NCI-H345 (cell line): ENCODE measurements at regions not wholly inside any gene's neighbourhood (a gene's known extent, or its start where the extent isn't known, plus 50 kb on each side); places are given as distances from the start of the nearest gene placed in this dataset.

Experiments
- DNase-seq: peaks from one replicate; lab custom pipeline; 2025; lab: John Stamatoyannopoulos, UW

GRCh38 chr12:114740448-114740847, 56.5 kb upstream of the TBX3 start:
- no peak for DNase-seq

GRCh38 chr12:114738460-114739184, 54.6 kb upstream of the TBX3 start:
- DNase-seq, result no peak

- no peak for DNase-seq
These were observed 51.9 kb upstream of the TBX3 start for GRCh38 chr12:114735680-114736374.

- DNase-seq, result no peak
These were observed 51.0 kb upstream of the TBX3 start for GRCh38 chr12:114735011-114735410.

- no peak for DNase-seq
These were observed 49.9 kb upstream of the TBX3 start for GRCh38 chr12:114733919-114734318.
